ENCODE measurements at regions not wholly inside any gene's neighbourhood (a gene's known extent, or its start where the extent isn't known, plus 50 kb on each side); places are given as distances from the start of the nearest gene placed in this dataset.
"Not testable (repeated sequence)": the region's sequence is repeated elsewhere in the genome, so short reads cannot be mapped to it uniquely, and the experiment has no call there.

DNA sequence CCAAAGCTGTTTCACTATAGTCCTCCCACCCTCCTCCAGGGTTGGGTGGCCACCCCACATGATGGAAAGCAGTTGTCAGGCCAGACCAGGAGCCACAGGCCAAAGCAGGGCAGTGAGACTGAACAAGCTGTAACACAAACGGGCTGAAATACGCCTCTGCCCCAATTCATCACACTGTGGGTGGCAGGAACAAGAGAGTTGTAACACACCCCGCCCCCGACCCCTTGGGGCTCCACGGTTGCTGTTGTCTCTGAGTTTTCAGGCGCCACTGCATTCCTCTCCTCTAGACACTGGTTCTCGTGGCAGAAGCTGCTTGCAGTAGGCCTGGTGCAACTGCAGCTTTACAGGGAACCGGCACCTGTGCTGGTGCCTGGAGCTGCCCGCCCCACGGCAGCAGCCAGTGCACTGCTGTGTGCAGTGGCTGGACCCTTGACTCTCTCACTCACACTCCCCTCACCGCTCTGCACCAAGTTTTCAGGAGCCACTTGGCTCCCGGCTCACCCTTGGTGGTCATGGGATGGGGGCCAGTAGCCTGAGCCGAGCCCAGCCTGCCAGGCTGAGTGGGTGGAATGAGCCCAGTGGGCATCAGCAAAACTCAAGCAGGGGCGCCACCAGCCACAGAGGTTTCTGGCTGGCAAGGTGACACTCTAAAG is 1314.5 kb upstream of the MIR17HG start:
- no peak for DNase-seq

DNA sequence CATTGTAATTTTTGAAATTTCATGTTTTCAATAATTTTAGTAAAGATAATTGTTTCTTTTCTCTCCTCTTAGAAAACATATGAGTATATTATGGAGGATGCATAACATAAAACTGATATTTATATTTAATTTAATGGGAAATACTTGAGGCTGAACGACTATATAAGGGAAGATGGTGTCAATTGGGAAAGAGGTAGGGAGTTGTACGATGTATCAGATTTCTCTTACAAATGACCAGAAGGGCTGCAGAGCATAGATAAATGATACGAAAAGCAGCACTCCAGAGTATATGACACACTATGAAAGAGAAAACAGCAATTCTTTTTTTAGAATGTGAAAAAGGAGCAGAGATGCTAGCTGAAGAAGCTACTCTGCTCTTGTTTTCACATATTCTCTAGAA is 1308.0 kb upstream of the MIR17HG start:
- no peak for DNase-seq

- DNase-seq = no peak
Measured at GRCh38 chr13:90047600-90047999, 1299.9 kb upstream of the MIR17HG start.

GRCh38 chr13:90049989-90050671 is 1297.4 kb upstream of the MIR17HG start:
- no peak for DNase-seq

DNA sequence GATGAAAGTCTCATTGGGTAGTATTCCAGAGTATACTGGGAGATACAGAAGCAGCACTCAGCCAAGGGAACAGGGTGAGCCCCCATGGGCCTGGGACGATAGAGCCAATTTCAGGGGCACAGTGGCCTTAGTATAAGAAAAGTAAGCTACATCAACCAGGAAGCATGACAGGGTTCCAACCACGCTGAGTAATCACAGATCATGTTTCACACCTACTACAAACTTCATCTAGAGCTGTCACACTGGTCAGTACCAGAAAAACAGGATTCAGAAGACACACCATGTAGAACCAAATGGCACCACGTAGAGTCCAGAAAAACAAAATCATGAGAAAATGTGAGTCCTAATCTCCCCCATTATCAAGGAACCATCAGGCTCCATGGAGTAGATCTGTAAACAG is 1292.4 kb upstream of the MIR17HG start:
- DNase-seq = no peak

DNA sequence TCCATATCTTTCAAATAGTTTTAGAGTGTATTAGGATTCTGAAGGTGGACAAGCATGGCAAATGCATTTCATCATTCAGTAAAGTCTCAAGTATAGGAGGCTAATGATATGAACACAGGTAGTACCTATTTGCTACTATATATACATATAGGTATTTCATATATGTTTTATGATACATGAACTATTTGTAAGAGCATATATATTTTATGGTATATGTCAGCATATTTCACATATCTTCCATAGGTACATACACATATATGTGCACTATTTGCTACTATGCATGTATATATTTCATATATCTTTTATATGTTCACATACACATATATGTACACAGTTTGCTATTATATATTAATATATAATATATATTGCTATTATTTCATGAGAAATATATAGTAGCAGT is 1291.7 kb upstream of the MIR17HG start:
- no peak for DNase-seq

GRCh38 chr13:90064226-90064625 is 1283.3 kb upstream of the MIR17HG start:
- DNase-seq = not testable (repeated sequence)

GRCh38 chr13:90068658-90069057 is 1278.8 kb upstream of the MIR17HG start:
- no peak for DNase-seq

DNA sequence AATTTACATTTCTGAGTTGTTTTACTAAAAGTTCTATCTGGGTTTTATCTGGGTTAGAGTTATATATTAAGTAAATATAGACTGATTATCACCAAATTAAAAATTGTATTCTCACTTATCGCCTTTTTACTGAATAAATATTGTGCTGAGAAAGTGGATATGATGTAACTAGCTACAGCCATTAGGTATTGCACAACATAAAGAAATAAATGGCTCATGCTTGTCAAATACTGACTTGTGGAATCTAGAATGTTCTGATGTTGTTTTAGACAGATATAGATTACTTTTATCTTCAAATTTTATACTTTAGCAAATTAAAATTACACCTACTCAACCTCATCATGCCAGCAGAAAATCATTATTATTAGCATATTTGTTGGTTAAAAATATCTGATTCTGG is 1277.1 kb upstream of the MIR17HG start:
- DNase-seq = no peak

- no peak for DNase-seq
Measured at GRCh38 chr13:90070837-90071525, 1276.5 kb upstream of the MIR17HG start.

GRCh38 chr13:90084684-90085290 is 1262.7 kb upstream of the MIR17HG start:
- DNase-seq = no peak

DNA sequence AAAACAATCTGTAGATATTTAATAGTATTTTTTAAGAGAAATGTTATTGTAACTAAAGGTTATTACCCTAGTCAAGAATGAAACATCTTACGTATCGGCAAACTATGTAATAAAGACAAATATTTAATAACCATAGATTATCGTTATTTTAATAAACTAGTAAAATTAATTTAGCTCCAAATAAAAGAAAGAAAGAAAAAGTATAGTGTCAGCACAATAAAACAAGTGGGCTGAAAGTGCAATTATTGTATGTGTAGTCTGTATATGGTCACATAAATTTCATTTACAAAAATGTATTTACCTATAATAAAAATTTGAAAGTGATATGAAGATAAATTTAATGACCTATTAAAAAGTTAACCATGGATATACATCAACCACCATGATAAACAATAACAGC is 1258.4 kb upstream of the MIR17HG start:
- no peak for DNase-seq

DNA sequence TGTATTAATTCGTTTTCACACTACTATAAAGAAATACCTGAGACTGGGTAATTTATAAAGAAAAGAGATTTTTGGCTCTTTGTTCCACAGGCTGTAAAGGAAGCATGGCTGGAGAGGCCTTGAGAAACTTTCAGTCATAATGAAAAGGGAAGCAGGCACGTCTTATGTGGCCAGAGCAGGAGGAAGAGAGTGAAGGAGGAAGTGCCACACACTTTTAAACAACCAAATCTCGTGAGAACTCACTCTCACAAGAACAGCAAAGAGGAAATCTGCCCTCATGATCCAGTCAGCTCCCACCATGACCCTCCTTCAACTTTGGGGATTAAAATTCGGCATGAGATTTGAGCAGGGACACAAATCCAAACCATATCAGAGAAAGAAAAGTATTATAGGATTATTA is 1255.9 kb upstream of the MIR17HG start:
- no peak for DNase-seq

DNA sequence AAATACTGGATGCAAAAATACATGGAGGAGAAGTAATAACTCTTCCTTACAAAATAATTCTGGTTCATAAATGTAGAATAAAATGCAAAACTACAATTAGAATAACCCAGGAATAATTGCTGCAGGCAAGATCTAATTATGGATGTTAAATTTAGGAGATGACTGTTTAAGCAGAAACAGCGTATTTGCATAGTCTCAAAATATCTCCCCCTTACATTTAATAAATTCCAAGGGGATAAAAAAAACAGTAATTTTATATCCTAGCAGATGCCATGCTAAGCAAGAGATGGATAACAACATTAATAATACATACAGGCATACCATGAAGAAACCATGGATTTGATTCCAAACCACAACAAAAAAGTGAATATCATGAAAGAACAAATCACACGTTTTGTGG is 1253.1 kb upstream of the MIR17HG start:
- no peak for DNase-seq

DNA sequence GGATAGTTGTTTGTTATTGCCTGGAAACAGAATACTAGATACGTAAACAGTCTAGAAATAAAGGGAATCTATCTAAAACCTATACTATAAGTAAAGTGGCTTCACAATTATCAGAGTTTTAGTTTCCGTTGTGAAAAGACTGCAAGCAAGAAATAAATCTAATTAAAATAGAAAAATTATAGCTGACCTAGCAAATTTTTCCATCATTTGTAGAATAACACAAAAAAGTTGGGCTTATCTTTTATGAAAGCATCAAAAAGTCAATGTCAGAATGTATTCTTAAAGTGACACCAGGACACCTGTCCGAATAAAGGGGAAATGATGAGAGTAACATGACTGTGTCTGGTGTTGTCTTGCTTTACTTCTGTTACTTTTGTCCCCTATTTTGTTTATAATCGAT is 1248.9 kb upstream of the MIR17HG start:
- no peak for DNase-seq

- DNase-seq = no peak
Measured at GRCh38 chr13:90099847-90100246, 1247.6 kb upstream of the MIR17HG start.

- DNase-seq = peak; percentile 56
Measured at GRCh38 chr13:90103099-90103784, 1244.2 kb upstream of the MIR17HG start.

DNA sequence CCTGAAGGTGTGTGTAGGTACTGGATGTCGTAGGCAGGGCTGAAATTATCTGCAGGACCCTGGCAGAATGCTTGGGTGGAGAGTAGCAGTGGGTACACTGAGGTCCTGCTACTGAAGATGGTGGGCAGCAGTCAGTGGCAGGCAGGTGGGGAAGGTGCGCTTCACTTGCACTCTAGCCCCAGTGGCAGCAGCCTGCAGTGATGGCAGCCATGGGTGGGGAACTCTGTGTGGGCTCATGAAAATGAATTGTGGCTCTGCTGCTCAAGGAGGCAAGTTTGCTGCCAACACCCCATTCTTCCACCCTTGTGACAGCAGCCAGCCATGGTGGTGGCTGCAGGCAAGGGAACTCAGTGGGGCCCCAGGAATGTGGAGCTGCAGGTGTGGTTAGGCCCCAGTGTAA is 1242.7 kb upstream of the MIR17HG start:
- no peak for DNase-seq

DNA sequence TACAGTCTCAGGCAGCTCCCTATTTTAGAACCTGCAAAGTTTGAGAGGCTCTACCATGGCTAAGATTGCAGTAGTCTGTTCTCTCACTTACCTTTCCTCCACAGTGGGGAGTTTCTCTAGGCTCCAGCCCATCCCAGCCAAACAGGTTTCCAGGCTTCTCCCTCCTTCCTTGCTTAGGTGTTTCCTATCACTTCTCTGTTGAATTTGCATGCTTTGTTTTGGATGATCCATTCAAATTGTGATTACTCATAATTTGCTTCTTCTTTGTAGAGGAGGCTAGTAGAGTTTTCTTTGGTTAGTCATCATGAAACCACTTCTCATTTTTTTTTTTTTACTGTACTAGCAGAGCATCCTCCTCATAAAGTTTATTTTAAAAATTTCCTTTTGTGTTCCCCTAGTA is 1242.2 kb upstream of the MIR17HG start:
- DNase-seq = no peak

GRCh38 chr13:90105849-90106496 is 1241.5 kb upstream of the MIR17HG start:
- no peak for DNase-seq

- DNase-seq = no peak
Measured at GRCh38 chr13:90107661-90108060, 1239.8 kb upstream of the MIR17HG start.

GRCh38 chr13:90108547-90108946 is 1238.9 kb upstream of the MIR17HG start:
- no peak for DNase-seq

DNA sequence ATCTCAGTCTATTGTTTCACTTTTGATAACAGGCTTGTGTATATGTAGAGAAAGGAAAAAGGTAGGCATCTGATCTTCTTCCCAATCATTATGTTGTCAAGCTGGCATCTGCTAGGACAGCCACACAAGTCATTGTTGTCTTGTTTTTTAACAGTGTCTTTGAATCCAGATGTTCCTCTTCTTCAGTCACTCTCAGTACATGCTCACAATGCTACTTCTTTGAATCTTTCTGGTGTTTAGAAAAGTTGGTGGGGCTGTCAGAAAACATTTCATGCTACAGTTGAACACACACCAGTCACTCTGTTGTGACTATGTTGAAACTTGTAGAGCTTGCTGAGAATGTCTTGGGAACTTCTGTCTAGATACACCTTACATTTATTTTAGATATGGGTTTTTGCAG is 1231.4 kb upstream of the MIR17HG start:
- no peak for DNase-seq
